HEK293 (cell line): ENCODE measurements at regions not wholly inside any gene's neighbourhood (a gene's known extent, or its start where the extent isn't known, plus 50 kb on each side); places are given as distances from the start of the nearest gene placed in this dataset.

Experiments used
- CTCF ChIA-PET: fragments of 350-600 bp; formaldehyde crosslinking; extraction: SDS; loops from one replicate; lab custom pipeline; 2021; ENCODE audit warnings: antibody characterized with exemption; lab: Yijun Ruan, JAX
- POLR2A ChIA-PET: fragments of 300-600 bp; formaldehyde crosslinking; extraction: SDS; loops from one replicate; lab custom pipeline; 2020; ENCODE audit warnings: antibody characterized with exemption, inconsistent platforms; lab: Yijun Ruan, JAX
- H3K27ac ChIP-seq: fragments of 200-500 bp; sonication (Bioruptor generic); 2 replicates; pipeline ENCODE4 v1.5.1; 2014; ENCODE audit warnings: low read depth, low read length, control low read depth, inconsistent platforms; ENCODE audit errors: extremely low read depth
- H3K36me3 ChIP-seq, 2 experiments: fragments of 200-500 bp in 1 of 2; sonication (Bioruptor generic) in 1 of 2; 1 replicate in 1 of 2; 2 replicates in 1 of 2; pipeline ENCODE4 v1.5.1; 2014 to 2017; ENCODE audit warnings: inconsistent platforms in 2 of 2, low read length in 2 of 2; ENCODE audit not compliant: control insufficient read depth in 2 of 2, insufficient read depth in 1 of 2
- H3K4me1 ChIP-seq: fragments of 200-500 bp; sonication (Bioruptor generic); 2 replicates; pipeline ENCODE4 v1.5.1; 2014; ENCODE audit warnings: mild to moderate bottlenecking, low read length, inconsistent platforms; ENCODE audit not compliant: control insufficient read depth, insufficient read depth
- H3K4me3 ChIP-seq: 2 replicates; pipeline ENCODE4 v1.5.1; 2011; ENCODE audit warnings: low read depth, mild to moderate bottlenecking, control low read depth, low read length, moderate library complexity
- H3K9me3 ChIP-seq: fragments of 200-500 bp; sonication (Bioruptor generic); 2 replicates; pipeline ENCODE4 v1.5.1; 2014; ENCODE audit warnings: low read depth, low read length, inconsistent platforms; ENCODE audit not compliant: control insufficient read depth, insufficient read depth
- BCL11A ChIP-seq: fragments of 450-650 bp; formaldehyde crosslinking; IDR thresholded peaks from 2 replicates; pipeline ENCODE4 v1.5.1; 2016; ENCODE audit warnings: low read depth, missing biosample characterization, missing genetic modification characterization
- HOXD13 ChIP-seq: sonication (generic); formaldehyde crosslinking; IDR thresholded peaks from 2 replicates; pipeline ENCODE4 v1.8.0; 2022; ENCODE audit warnings: missing genetic modification reagents, borderline replicate concordance
- MYNN ChIP-seq: fragments of 450-650 bp; formaldehyde crosslinking; IDR thresholded peaks from 2 replicates; pipeline ENCODE4 v1.5.1; 2016; ENCODE audit warnings: missing biosample characterization, missing genetic modification characterization, borderline replicate concordance
- OVOL3 ChIP-seq: fragments of 450-650 bp; formaldehyde crosslinking; IDR thresholded peaks from 2 replicates; pipeline ENCODE4 v1.5.1; 2016; ENCODE audit warnings: missing biosample characterization, missing genetic modification characterization
- WT1 ChIP-seq: fragments of 450-650 bp; formaldehyde crosslinking; IDR thresholded peaks from 2 replicates; pipeline ENCODE4 v1.5.1; 2016; ENCODE audit warnings: missing biosample characterization, missing genetic modification characterization
- ZBTB48 ChIP-seq: fragments of 450-650 bp; formaldehyde crosslinking; IDR thresholded peaks from 2 replicates; pipeline ENCODE4 v1.5.1; 2016; ENCODE audit warnings: missing biosample characterization, missing genetic modification characterization
- ZNF221 ChIP-seq: fragments of 450-650 bp; formaldehyde crosslinking; IDR thresholded peaks from 2 replicates; pipeline ENCODE4 v1.5.1; 2017; ENCODE audit warnings: missing biosample characterization, missing genetic modification characterization, borderline replicate concordance
- ZNF23 ChIP-seq: fragments of 450-650 bp; formaldehyde crosslinking; IDR thresholded peaks from 2 replicates; pipeline ENCODE4 v1.5.1; 2016; ENCODE audit warnings: missing biosample characterization, missing genetic modification characterization, borderline replicate concordance
- ZNF239 ChIP-seq: fragments of 450-650 bp; formaldehyde crosslinking; IDR thresholded peaks from 2 replicates; pipeline ENCODE4 v1.5.1; 2016; ENCODE audit warnings: missing biosample characterization, missing genetic modification characterization
- ZNF24 ChIP-seq: fragments of 450-650 bp; formaldehyde crosslinking; IDR thresholded peaks from 2 replicates; pipeline ENCODE4 v1.5.1; 2016; ENCODE audit warnings: missing biosample characterization, missing genetic modification characterization
- ZNF280C ChIP-seq: fragments of 450-650 bp; formaldehyde crosslinking; IDR thresholded peaks from 2 replicates; pipeline ENCODE4 v1.5.1; 2016; ENCODE audit warnings: missing biosample characterization, missing genetic modification characterization
- ZNF585B ChIP-seq: fragments of 450-650 bp; formaldehyde crosslinking; IDR thresholded peaks from 2 replicates; pipeline ENCODE4 v1.5.1; 2016; ENCODE audit warnings: missing biosample characterization, missing genetic modification characterization
- ZNF664 ChIP-seq: fragments of 450-650 bp; formaldehyde crosslinking; IDR thresholded peaks from 2 replicates; pipeline ENCODE4 v1.5.1; 2016; ENCODE audit warnings: missing biosample characterization, missing genetic modification characterization
- ZNF830 ChIP-seq: fragments of 450-650 bp; IDR thresholded peaks from 2 replicates; pipeline ENCODE4 v1.5.0; 2018; ENCODE audit warnings: missing biosample characterization, missing genetic modification characterization, low read depth, mild to moderate bottlenecking, moderate library complexity
- ZSCAN23 ChIP-seq: fragments of 450-650 bp; formaldehyde crosslinking; IDR thresholded peaks from 2 replicates; pipeline ENCODE4 v1.5.1; 2016; ENCODE audit warnings: missing biosample characterization, missing genetic modification characterization
- TF ChIP-seq, protein P1 (sequence below): fragments of 450-650 bp; formaldehyde crosslinking; IDR thresholded peaks from 2 replicates; pipeline ENCODE4 v1.5.1; 2016; ENCODE audit warnings: missing biosample characterization, missing genetic modification characterization
- TF ChIP-seq, protein P2 (sequence below): fragments of 450-650 bp; formaldehyde crosslinking; IDR thresholded peaks from 2 replicates; pipeline ENCODE4 v1.5.1; 2016; ENCODE audit warnings: missing biosample characterization, missing genetic modification characterization, borderline replicate concordance

DNA sequence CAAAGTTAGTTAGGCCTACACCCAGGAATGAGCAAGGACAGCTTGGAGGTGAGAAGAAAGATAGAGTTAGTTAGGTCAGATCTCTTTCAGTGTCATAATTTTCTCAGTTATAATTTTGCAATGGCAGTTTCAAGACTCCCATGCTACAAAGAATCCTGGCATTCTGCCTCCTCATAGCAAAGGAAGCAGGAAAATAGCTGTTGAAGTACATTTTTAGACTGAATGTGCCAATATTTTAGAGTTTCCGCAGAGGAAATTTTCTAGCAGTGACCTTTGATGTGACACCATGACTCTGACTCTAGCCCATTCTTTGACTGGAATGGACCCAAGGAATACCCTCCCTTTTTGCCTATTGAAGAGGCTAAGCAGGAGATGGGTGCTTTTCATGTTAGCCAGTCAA is 371.7 kb downstream of the PIK3C3 start (continued):
- TF ChIP-seq ZNF280C (tag by site-specific recombination) (no peak), ZNF830 (tag by site-specific recombination) (no peak), ZNF585B (tag by site-specific recombination) (no peak), OVOL3 (tag by site-specific recombination) (no peak), ZSCAN23 (tag by site-specific recombination) (no peak), HOXD13 (CRISPR knock-in tag) (no peak)
- TF ChIP-seq, all 188 proteins: peak for 0

DNA sequence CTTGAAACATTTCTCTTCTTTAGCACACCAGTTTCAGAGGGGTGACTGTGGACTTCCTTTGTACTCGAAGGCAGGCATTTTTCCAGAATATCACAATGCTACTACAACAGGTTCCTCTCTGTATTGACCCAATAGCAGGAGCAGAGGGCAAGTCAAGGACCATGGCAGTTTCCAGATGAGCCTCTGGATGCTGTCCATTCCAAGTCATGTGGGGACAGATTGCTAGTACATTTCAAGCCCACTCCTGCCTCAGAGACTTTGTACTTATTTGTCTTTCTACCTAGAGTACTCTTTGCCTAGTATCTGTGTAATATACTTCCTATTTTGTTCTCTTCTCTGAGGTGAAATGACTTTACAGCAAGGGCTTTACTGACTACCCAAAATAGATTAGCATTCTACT is 373.9 kb downstream of the PIK3C3 start:
- ChIA-PET CTCF (interaction anchor here (0.7 kb wide), 1 partner anchor 209 kb away, joined by 3 read pairs; no protein-coding TSS in a partner anchor), POLR2A (no interaction called here)
- H3K4me1 ChIP-seq, result no peaks in the 10 kb centered on the region
- H3K36me3 ChIP-seq, result no peaks in the 10 kb centered on the region
- TF ChIP-seq BCL11A (tag by site-specific recombination), result no peak
- TF ChIP-seq, protein P1, sequence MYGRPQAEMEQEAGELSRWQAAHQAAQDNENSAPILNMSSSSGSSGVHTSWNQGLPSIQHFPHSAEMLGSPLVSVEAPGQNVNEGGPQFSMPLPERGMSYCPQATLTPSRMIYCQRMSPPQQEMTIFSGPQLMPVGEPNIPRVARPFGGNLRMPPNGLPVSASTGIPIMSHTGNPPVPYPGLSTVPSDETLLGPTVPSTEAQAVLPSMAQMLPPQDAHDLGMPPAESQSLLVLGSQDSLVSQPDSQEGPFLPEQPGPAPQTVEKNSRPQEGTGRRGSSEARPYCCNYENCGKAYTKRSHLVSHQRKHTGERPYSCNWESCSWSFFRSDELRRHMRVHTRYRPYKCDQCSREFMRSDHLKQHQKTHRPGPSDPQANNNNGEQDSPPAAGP (tag by site-specific recombination), result no peak
- no peak for TF ChIP-seq MYNN (tag by site-specific recombination)
- TF ChIP-seq WT1 (tag by site-specific recombination), result no peak
- no peak for TF ChIP-seq ZNF24
- no peaks in the 10 kb centered on the region for H3K9me3 ChIP-seq
- no peak overlapping the region for H3K4me3 ChIP-seq
- H3K27ac ChIP-seq, result no peak overlapping the region

GRCh38 chr18:42330296-42330695 is 375.3 kb downstream of the PIK3C3 start:
- ChIA-PET CTCF (no interaction called here), POLR2A (no interaction called here)
- Histone ChIP-seq H3K4me3 (no peak overlapping the region), H3K36me3 (no peaks in the 10 kb centered on the region), H3K4me1 (no peaks in the 10 kb centered on the region), H3K9me3 (no peaks in the 10 kb centered on the region), H3K27ac (no peak overlapping the region)
- TF ChIP-seq ZNF664 (tag by site-specific recombination) (no peak), ZBTB48 (no peak), ZNF23 (tag by site-specific recombination) (no peak), WT1 (tag by site-specific recombination) (no peak), ZNF239 (tag by site-specific recombination) (no peak), ZNF221 (tag by site-specific recombination) (no peak)
- TF ChIP-seq, protein P2, sequence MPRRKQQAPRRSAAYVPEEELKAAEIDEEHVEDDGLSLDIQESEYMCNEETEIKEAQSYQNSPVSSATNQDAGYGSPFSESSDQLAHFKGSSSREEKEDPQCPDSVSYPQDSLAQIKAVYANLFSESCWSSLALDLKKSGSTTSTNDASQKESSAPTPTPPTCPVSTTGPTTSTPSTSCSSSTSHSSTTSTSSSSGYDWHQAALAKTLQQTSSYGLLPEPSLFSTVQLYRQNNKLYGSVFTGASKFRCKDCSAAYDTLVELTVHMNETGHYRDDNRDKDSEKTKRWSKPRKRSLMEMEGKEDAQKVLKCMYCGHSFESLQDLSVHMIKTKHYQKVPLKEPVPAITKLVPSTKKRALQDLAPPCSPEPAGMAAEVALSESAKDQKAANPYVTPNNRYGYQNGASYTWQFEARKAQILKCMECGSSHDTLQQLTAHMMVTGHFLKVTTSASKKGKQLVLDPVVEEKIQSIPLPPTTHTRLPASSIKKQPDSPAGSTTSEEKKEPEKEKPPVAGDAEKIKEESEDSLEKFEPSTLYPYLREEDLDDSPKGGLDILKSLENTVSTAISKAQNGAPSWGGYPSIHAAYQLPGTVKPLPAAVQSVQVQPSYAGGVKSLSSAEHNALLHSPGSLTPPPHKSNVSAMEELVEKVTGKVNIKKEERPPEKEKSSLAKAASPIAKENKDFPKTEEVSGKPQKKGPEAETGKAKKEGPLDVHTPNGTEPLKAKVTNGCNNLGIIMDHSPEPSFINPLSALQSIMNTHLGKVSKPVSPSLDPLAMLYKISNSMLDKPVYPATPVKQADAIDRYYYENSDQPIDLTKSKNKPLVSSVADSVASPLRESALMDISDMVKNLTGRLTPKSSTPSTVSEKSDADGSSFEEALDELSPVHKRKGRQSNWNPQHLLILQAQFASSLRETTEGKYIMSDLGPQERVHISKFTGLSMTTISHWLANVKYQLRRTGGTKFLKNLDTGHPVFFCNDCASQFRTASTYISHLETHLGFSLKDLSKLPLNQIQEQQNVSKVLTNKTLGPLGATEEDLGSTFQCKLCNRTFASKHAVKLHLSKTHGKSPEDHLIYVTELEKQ (tag by site-specific recombination), result no peak
